GM21528 (cell line): ENCODE measurements at regions not wholly inside any gene's neighbourhood (a gene's known extent, or its start where the extent isn't known, plus 50 kb on each side); places are given as distances from the start of the nearest gene placed in this dataset.

Experiments
- ATAC-seq: cut with Tn5 transposase; IDR thresholded peaks from one replicate; pipeline ENCODE4 v1.9.1; 2021; ENCODE audit warnings: mild to moderate bottlenecking, moderate library complexity; ENCODE audit not compliant: unreplicated experiment, low FRiP score

GRCh38 chr6:28727559-28728211, 196.1 kb downstream of the TRIM27 start:
- no peak for ATAC-seq

DNA sequence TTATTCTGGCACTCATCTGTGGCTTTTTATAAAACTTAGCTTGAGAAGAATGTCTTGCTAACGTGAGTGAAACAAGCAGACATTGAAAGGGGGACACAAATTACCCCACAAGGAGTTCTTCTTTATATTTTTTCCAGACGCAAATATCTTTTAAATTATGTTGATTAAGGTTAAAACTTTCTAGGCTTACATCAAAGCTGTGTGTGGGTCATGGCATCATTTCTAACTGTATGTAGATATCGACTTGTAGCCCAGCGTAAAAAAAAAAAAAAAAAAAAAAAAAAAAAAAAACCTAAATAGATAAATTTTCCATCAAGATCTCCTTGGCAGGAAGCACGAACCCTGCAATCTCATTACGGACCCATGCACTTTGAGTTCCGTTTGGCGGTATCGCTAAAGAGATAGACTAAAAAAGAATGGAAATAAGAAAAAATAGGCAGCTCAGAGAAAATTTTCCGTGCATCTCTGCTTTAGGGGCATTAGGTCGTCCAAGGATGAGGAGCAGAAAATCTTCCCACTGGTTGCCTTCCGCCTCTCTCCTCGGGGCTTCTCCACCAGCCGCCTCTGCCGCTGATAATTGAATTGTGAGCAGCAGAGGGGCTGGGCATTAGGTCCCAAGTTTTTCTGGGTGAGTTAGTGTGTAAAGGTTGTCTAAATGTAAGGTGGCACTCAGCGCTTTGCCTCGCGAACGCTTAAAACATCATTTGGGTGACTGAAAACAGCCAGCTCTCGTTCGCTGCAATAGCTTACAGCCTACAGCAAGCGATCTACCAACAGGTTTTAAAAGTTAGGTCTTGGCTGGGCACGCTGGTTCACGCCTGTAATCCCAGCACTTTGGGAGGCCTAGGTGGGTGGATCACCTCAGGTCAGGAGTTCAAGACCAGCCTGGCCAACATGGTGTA, 194.0 kb downstream of the TRIM27 start:
- no peak for ATAC-seq

- no peak for ATAC-seq
Measured at GRCh38 chr6:28732052-28732451, 191.7 kb downstream of the TRIM27 start.

DNA sequence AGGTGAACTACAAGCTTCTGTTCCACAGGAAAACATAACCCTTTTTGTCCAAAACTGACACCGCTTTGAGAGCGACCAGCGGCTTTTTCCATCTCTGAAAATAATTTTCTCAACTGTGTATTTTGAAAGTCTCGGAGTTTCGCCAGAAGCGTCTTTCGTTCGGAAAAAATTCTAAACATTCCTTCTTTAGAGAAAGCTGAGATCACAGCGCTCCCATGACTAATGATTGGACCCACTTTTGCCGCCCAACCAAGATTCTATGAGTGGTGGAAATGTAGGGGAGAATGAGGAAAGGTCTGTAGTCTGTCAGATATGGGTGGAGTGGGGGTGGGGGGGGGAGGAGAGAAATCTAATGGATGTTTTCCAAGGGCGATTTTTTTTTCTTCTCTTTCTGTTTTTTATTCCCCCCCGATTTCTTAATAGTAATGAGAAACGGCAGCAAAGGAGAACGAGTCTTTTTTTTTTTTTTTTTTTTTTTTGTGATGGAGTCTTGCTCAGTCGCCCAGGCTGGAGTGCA, 189.3 kb downstream of the TRIM27 start:
- no peak for ATAC-seq

DNA sequence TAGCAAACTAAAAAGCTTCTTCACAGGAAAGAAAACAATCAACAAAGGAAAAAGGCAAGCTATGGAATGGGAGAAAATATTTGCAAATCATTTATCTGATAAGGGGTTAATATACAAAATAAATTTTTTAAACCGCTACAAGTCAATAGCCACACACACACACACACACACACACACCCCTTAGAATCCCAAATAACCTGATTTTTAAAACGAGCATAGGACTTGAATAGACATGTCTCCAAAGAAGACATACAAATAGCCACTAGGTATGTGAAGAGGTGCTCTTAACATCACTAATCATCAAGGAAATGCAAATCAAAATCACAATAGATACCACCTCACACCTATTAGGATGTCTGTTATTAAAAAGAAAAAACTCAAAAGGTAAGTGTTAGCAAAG, 187.7 kb downstream of the TRIM27 start:
- ATAC-seq, result no peak

GRCh38 chr6:28737750-28738395, 185.9 kb downstream of the TRIM27 start:
- ATAC-seq, result no peak

DNA sequence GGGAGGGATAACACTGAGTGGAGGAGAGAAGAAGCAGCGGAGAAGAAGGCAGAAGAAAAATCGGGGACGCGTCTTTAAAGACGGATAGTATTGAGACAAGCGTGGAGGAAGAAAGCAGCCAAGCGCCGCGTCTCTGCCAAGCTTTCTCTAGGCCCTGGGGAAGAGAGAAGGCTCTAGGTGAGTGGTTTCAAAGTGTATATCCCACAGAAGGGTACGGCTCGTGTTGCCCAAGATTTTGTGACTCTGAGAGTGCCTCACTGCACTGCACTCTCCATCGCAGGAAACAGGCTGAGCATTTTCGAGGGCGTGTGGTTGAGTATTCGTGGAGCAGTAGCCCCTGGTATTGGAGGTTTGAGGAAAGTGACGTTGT, 185.4 kb downstream of the TRIM27 start:
- ATAC-seq, result no peak

- no peak for ATAC-seq
Measured at GRCh38 chr6:28741363-28741762, 182.4 kb downstream of the TRIM27 start.

GRCh38 chr6:28742668-28743270, 181.0 kb downstream of the TRIM27 start:
- ATAC-seq, result no peak

DNA sequence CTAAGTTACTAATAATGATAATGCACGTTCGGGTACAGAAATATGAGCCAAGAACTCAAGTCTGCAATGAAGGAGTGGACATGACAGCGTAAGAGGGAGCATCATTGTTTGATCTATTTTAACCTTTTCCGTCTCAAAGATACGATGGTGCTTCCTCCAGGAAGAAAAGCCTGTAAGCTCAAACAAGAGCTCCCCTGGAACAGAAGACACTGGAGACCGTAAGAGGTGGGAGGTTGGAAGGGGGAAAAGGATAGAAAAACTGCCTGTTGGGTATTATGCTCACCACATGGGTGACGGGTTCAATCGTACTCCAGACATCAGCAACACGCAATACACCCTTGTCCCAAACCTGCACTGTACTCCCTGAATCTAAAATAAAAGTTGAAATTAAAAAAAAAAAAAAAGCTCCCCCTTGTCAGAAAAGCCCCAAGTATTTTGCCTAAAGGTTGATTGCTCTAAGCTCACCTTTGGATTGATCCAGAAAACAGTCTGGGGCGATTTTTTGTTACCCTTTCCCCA, 180.5 kb downstream of the TRIM27 start:
- no peak for ATAC-seq

DNA sequence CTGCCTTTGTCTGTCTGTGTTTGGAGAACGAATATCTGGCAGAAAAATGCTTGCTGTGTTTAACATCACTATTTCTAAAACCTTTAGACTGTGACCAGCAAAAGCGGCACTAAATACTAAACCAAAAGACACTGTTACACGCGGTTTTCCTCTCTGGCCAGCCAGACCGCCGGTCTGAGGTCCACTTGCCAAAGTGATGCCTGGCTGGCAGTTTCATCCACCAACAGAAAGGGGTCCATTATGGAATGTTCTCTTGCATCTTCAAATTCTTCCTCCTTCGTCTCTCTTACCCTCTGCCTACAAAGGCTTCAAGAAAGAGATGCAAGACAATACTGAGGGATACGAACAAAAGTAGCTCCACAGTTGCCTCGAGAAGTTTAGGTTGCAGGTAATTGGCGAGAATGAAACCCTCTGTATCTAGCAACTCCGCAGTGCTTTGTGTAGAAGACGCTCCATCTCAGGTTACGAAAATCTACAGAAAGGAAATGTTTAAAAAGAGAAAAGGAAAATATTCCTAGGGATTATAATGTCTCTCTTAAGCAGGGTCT, 176.6 kb downstream of the TRIM27 start:
- no peak for ATAC-seq

GRCh38 chr6:28747631-28748157, 176.1 kb downstream of the TRIM27 start:
- ATAC-seq, result no peak

- no peak for ATAC-seq
Measured at GRCh38 chr6:28748192-28748591, 175.6 kb downstream of the TRIM27 start.

GRCh38 chr6:28750926-28751458, 172.8 kb downstream of the TRIM27 start:
- ATAC-seq, result no peak

DNA sequence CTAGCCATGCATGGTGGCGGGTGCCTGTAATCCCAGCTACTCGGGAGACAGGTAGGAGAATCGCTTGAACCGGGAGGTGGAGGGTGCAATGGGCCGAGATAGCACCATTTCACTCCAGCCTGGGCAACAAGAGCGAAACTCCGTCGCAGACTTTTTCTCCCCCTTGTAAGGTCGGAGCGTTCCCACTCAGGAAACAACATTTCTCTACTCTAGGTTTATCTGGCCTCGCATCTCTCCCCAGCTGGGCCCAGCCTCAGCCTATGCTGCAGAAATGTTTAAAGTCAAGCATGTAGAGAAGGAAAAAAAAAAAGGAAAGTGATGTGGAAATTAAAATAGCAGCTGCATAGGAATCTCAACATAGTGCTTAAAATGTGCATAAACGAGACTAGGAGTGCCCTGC, 172.3 kb downstream of the TRIM27 start:
- ATAC-seq, result no peak

GRCh38 chr6:28751963-28752350, 171.8 kb downstream of the TRIM27 start:
- no peak for ATAC-seq

DNA sequence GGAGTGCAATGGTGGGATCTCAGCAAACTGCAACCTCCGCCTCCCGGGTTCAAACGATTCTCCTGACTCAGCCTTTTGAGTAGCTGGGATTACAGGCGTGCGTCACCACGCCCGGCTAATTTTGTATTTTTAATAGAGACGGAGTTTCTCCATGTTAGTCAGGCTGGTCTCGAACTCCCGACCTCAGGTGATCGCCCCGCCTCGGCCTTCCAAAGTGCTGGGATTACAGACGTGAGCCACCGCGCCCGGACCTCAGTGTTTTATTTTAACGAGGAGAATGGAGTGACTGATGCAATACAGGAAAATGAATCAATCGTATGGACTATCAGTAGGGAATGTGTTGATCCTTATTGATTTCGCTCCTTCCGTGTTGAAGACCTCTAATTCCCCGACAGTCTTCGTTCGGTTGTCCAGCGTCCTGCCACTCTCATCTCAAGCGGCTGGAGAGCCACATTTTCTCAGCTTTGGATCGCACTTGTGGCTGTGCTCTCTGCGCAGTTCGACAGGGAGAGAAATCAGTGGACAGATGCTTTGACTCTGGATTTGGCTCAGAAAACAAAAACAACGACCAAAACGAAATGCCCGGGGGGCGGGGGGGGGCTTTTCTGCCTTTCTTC, 166.2 kb downstream of the TRIM27 start:
- no peak for ATAC-seq

DNA sequence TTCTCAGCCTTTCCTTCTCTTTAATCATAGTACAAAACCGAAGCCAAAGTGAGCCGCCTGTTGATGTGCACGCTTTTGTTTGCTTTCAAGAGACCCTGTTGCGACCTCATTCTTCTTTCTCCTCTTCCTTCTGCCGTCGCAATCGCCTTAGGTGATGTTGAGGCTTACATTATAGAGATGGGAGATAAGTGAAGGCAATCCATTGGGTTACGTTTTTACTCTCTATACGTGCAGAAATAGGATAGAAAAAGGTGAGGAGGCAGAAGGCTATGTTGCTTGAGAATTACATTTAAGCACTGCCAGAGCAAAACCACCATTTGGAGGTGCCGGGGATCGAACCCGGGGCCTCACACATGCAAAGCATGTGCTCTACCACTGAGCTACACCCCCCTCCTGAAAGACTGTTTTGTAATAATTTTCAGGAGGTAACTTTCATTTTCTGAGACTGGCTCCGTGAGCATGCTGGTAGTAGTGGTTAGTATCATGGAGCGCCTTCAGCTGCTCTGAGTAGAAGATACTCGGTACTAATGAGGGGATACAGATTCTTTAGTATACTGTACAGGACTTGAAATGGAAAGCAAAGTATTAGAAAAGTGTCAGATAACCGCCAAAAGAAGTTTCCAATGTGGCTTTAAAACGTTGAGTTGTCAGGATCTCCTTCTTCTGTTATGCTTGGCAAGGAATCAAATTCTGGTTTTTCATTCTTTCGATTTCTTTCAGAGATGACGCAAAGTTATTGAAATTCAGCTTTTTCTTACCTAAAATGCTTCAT, 165.6 kb downstream of the TRIM27 start:
- ATAC-seq, result no peak

DNA sequence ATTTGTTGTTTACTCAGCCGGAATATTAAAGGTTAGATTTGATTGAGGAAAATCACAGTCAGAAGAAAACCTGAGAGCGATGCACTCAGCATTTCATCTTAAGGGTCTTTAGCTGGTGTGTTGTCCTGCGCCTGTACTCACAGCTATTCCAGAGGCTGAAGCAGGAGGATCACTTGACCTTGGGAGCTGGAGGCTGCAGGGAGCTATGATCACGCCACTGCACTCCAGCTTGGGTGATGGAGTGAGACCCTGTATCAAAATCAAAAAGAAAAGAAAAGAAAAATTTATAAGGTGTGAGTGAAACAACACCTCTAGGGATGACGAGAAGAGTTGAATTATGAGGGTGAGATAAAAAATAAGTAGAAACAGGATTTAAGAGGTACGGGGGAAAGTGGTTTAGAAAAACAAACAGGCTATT, 165.0 kb downstream of the TRIM27 start:
- no peak for ATAC-seq
